ENCODE measurements at regions not wholly inside any gene's neighbourhood (a gene's known extent, or its start where the extent isn't known, plus 50 kb on each side); places are given as distances from the start of the nearest gene placed in this dataset.
"Not testable (repeated sequence)": the region's sequence is repeated elsewhere in the genome, so short reads cannot be mapped to it uniquely, and the experiment has no call there.

DNA sequence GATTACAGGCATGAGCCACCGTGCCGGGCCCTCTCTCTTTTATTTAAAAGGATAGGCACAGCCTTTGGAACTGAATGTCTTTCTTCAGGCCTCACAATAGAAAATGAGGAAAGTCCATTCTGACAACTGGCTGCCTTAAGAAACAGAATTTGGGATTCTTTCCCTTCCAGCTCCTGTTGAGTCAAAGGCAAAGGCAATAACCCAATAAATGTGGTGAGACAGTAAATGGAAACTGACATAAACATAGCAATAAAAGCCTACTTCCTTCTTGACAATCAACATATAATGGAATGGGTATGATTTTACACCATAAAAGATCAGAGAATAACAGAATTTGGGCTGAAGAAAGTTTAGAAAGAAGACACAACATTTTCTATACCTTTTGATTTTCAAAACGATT, 52.7 kb upstream of the SRRM3 start:
- not testable (repeated sequence) for H3K4me3 ChIP-seq (ENCODE audit: low read length in 3 of 3); H3K36me3 ChIP-seq (ENCODE audit: control insufficient read depth in 3 of 3, insufficient read depth in 3 of 3, low read length in 3 of 3); H3K4me1 ChIP-seq (ENCODE audit: control insufficient read depth in 3 of 3, insufficient read depth in 3 of 3, low read length in 3 of 3); H3K27ac ChIP-seq (ENCODE audit: low read depth, low read length); H3K27me3 ChIP-seq (ENCODE audit: control insufficient read depth in 3 of 3, insufficient read depth in 3 of 3, low read length in 3 of 3); H3K9me3 ChIP-seq (ENCODE audit: control insufficient read depth in 3 of 3, low read length in 3 of 3); H3K9ac ChIP-seq (ENCODE audit: low read depth in 1 of 3, low read length in 3 of 3)

DNA sequence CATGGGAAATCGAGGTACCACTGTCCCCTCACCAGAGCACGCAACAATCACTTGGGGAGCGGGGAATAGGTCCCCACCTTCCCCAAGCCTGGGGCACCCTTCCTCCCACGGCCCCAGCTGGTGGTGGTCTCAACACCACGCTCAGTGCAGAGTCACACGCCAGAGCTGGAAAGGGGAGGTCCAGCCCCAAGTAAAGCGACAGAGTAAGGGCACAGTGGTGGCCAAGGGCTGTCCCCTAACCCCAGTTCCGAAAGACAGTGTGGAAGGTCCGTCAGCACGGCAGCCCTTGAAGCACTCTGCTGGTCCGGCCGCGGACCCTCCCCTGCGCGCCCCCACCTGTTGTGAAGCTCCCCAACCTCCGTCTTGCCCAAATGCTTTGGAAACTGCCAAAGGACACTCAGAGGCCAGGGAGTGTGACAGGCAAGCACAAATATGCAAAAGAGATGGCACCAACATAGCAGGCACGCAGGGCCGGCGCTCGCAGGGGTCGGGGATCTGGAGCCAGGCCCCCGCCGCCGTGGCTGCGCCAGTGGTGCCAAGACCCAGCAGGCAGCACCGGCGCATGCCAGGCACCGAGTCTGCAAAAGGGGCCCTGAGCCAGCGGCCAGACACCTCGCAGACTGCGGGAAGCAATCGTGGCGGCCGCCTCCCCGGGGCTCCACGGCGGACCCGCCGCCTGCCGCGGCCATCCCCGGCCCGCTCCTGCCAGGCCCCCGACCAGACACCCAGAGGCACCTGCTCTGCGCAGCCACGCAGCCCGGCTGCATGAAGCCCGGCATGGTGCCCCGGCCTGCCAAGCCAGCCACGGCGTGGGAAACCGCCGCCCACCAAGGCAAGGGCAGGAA, 51.6 kb upstream of the SRRM3 start:
- Histone ChIP-seq H3K27ac (ENCODE audit: low read depth, low read length) (no peak overlapping the region), H3K9ac (ENCODE audit: low read depth in 1 of 3, low read length in 3 of 3) (peak overlapping the region in 2 of 3 donors; percentile 32 to 69), H3K4me3 (ENCODE audit: low read length in 3 of 3) (peak overlapping the region in 2 of 3 donors; percentile 49 to 51), H3K36me3 (ENCODE audit: control insufficient read depth in 3 of 3, insufficient read depth in 3 of 3, low read length in 3 of 3) (no peaks in the 10 kb centered on the region), H3K9me3 (ENCODE audit: control insufficient read depth in 3 of 3, low read length in 3 of 3) (no peaks in the 10 kb centered on the region), H3K4me1 (ENCODE audit: control insufficient read depth in 3 of 3, insufficient read depth in 3 of 3, low read length in 3 of 3) (no peaks in the 10 kb centered on the region), H3K27me3 (ENCODE audit: control insufficient read depth in 3 of 3, insufficient read depth in 3 of 3, low read length in 3 of 3) (peaks cover 0 to 8% (median 4%) of the 10 kb centered on the region in 3 donors)
